ENCODE measurements at regions not wholly inside any gene's neighbourhood (a gene's known extent, or its start where the extent isn't known, plus 50 kb on each side); places are given as distances from the start of the nearest gene placed in this dataset.

DNA sequence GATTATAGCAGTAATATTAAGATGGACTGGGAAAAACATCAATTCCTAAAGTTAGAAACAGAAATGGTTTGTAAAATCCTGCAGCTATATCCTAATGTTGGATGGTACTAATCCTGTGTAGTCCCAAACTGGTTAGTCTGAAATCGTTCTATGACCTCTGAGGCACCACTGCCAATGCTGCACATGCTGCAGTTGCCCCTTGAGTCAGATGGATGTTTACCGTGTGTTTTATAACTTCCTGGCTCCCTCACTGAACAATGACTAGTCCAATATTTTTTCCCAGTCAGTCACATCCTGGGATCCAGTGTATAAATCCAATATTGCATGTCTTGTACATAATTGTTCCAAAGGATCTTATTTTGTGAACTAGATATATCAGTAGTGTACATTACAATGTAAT, 226.7 kb upstream of the PKDCC start:
- no peak for DNase-seq (ENCODE audit: low read depth in 2 of 2)
- no peak overlapping the region for H3K4me3 ChIP-seq (replicated peaks in 1 of 2; ENCODE audit: low read depth in 2 of 2, low read length in 2 of 2)
- TF ChIP-seq, protein P1, sequence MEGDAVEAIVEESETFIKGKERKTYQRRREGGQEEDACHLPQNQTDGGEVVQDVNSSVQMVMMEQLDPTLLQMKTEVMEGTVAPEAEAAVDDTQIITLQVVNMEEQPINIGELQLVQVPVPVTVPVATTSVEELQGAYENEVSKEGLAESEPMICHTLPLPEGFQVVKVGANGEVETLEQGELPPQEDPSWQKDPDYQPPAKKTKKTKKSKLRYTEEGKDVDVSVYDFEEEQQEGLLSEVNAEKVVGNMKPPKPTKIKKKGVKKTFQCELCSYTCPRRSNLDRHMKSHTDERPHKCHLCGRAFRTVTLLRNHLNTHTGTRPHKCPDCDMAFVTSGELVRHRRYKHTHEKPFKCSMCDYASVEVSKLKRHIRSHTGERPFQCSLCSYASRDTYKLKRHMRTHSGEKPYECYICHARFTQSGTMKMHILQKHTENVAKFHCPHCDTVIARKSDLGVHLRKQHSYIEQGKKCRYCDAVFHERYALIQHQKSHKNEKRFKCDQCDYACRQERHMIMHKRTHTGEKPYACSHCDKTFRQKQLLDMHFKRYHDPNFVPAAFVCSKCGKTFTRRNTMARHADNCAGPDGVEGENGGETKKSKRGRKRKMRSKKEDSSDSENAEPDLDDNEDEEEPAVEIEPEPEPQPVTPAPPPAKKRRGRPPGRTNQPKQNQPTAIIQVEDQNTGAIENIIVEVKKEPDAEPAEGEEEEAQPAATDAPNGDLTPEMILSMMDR (IDR thresholded peaks at IDR 0.05; ENCODE audit: low read depth, low read length), result no peak

DNA sequence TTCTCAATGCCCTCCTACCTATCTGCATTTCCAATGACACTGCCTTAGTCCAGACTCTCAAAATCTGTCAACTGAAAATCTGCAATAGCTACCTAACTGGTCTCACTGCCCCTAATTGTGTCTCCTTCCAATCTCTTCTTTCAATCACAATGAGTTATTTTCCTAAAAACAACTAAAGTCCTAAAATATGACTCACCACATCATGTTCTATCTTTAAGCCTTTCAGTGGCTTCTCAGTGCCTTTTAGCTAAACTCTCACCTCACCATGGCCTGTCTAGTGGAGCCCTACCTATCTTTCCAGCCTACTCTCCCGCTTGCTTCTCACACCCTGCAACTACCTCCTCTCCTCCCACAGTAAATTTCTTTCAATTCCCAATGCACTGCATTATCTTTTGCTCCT, 220.9 kb upstream of the PKDCC start:
- DNase-seq (ENCODE audit: low read depth in 2 of 2), result no peak
- TF ChIP-seq, protein P1 (IDR thresholded peaks at IDR 0.05; ENCODE audit: low read depth, low read length), result no peak
- no peak overlapping the region for H3K4me3 ChIP-seq (replicated peaks in 1 of 2; ENCODE audit: low read depth in 2 of 2, low read length in 2 of 2)

DNA sequence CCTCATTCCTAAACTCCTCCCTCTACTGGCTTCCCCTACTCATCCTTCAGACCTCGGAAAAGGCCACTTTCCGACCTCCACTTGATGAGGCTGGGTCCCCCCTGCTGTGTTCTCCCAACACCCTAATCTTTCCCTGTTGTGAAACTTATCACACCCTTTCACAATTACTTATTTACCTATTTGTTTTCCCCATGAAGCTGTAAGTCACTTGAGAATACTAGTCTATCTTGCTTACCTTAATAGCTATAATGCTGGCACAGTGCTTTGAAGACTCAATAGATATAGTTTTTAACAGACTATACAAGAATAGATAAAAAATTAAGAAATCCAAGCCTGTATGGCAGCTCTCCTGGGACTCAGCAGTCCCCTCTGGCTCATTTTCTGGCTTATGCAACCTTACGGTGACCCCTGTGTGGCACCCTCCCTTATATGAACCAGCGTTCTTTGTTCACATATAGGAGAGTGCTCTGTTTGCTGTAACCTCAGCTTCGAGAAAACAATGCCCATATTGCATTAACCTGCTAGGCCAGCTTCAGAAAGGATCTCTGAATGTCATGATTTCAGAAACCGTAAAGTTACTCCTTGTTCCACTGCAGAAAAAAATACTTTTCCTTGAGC, 220.4 kb upstream of the PKDCC start:
- TF ChIP-seq, protein P1 (IDR thresholded peaks at IDR 0.05; ENCODE audit: low read depth, low read length), result no peak
- no peak for DNase-seq (ENCODE audit: low read depth in 2 of 2)
- H3K4me3 ChIP-seq (replicated peaks in 1 of 2; ENCODE audit: low read depth in 2 of 2, low read length in 2 of 2), result no peak overlapping the region

DNA sequence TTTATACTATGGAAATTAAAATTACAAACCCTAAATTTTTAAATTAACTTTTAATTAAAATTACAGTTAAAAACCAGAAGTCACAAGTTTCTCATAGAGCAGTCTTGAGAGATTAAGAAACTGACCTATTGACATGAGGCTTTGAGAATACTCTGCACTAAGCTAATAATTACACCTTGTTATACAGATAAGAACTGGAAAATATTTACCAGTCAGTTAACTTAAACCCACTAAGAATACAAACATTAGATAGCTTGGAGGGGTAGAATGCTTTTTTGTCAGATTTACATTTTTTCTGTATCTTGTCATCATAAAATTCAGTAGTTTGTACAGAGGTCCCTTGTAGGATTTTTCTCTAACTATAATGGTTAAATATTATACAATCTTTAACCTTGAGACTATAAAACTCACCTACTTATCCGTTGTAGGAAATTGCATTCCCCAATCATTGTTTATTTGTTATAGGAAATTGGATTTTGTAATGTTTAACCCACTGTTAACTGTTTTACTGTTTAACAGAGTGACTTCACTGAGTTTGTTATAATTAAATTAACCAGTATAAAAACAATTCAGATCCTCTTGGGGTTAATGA, 219.7 kb upstream of the PKDCC start:
- DNase-seq (ENCODE audit: low read depth in 2 of 2), result no peak
- TF ChIP-seq, protein P1 (IDR thresholded peaks at IDR 0.05; ENCODE audit: low read depth, low read length), result no peak
- H3K4me3 ChIP-seq (replicated peaks in 1 of 2; ENCODE audit: low read depth in 2 of 2, low read length in 2 of 2), result no peak overlapping the region

DNA sequence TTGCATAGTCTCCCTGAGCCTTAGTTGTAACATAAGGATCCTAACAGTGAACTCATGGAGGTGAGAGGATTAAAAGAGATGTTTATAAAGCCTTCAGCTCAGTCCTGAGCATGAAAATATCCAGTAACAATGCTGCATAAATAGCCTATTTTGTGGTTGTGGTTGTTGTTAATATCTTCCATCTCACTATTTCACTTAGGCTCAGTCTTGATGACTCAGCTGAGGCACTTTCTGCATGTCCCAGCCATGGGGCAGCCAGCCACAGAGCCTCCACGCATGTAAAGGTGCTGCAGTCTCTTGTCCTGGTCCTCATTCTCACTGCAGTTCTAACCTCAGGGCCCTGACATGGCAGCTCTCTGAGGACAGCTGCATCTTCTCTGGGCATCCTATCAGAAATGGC, 218.8 kb upstream of the PKDCC start:
- no peak overlapping the region for H3K4me3 ChIP-seq (replicated peaks in 1 of 2; ENCODE audit: low read depth in 2 of 2, low read length in 2 of 2)
- TF ChIP-seq, protein P1 (IDR thresholded peaks at IDR 0.05; ENCODE audit: low read depth, low read length), result no peak
- DNase-seq (ENCODE audit: low read depth in 2 of 2), result no peak

DNA sequence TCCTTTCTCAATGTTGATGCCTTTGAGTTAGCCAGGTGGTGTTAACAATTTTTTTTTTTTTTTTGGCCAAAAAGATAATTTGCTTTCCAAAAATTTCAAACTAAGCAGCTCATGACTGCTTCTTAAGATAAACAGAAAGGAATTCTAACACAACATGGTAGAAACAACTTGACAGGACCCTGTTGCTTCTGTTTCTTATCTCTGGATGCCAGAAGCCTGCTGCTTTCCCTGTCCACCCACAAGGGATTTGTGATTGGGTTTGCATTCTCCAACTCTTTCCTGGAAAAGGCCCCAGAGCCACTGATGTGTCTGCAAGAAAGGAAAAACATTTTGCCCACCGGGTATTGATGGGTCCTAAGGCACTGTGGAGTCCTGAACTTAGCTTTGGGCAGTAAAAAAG, 217.2 kb upstream of the PKDCC start:
- no peak overlapping the region for H3K4me3 ChIP-seq (replicated peaks in 1 of 2; ENCODE audit: low read depth in 2 of 2, low read length in 2 of 2)
- TF ChIP-seq, protein P1 (IDR thresholded peaks at IDR 0.05; ENCODE audit: low read depth, low read length), result no peak
- DNase-seq (ENCODE audit: low read depth in 2 of 2), result no peak

DNA sequence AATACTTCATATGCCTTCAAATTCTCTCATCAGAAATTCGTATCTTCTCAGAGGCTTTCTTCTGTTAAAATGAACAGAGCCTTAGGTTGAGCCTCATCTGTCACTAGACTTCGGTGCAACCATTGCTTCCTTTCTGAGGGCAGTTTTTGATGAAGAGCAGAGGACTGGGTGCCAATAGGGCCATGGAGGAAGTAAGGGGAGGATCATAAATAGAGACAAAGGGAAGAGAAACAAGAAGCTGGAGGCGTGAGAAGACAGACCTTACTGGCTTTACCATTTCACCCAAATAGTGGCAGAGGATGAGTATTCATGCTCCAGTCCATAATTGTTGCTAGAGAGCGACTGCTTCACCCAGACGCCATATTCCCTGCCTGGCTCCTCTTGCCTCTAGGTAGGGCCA, 215.6 kb upstream of the PKDCC start:
- DNase-seq (ENCODE audit: low read depth in 2 of 2), result no peak
- TF ChIP-seq, protein P1 (IDR thresholded peaks at IDR 0.05; ENCODE audit: low read depth, low read length), result no peak

More for the DNA sequence above, 215.6 kb upstream of the PKDCC start:
- no peak overlapping the region for H3K4me3 ChIP-seq (replicated peaks in 1 of 2; ENCODE audit: low read depth in 2 of 2, low read length in 2 of 2)

Measured in cardiac fibroblast (primary cell).